GM18519 (cell line): ENCODE measurements at regions not wholly inside any gene's neighbourhood (a gene's known extent, or its start where the extent isn't known, plus 50 kb on each side); places are given as distances from the start of the nearest gene placed in this dataset.

Experiments
- ATAC-seq: cut with Tn5 transposase; IDR thresholded peaks from one replicate; pipeline ENCODE4 v1.9.1; 2021; ENCODE audit warnings: mild to moderate bottlenecking, moderate library complexity; ENCODE audit not compliant: unreplicated experiment, low FRiP score

DNA sequence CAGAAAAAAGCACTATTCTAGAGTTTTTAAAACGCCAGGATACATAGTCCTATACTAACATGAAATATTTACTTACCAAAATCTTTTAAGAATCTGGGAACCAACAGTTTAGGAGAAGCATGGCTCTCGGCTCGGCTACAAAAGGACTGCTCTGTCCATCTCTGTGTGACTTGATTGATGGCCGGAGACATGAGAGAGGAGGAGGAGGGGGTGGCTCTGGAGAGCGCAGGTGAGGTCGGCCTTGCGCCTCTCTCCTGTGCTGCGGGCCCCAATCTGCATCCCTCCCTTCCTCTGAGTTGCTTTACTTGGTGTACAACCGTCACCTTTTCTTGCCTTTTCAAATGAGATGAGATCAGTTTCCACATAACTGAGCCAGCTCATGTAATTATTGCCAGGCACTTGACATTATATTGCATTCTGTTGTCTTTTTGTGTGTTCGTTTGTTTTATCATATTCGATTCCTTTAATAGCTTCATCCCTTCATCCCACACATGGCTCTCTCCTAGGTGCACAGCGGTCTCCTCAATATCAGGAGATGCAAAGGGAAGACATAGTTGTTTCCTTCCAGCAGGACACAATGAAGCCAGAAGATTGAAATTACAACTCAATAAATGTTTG, 87.8 kb upstream of the KLF6 start:
- no peak for ATAC-seq

DNA sequence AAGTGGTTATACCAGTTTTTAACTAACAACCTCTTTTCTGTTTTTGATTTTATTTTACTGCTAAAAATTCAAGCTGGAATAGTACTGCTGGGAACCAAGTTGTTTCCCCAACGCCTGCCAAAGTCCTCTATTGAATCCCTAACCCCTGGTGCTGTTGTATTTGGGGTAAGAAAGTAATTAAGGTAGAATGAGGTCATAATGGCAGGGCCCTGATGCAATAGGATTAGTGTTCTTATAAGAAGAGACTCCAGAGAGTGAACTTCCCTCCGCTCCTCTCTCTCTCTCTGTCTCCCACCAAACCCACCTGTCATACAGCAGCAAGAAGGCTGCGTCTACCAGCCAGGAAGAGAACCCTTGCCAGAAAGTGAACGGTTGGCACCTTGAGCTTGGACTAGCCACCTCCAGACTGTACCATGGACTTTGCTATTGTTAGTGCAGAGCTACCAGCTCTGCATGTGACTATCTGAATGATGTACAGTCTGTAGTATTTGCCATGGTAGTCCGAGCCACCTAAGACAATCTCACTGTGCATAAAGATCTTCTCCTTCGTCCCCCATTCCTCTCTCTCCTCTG, 86.5 kb upstream of the KLF6 start:
- ATAC-seq, result no peak

DNA sequence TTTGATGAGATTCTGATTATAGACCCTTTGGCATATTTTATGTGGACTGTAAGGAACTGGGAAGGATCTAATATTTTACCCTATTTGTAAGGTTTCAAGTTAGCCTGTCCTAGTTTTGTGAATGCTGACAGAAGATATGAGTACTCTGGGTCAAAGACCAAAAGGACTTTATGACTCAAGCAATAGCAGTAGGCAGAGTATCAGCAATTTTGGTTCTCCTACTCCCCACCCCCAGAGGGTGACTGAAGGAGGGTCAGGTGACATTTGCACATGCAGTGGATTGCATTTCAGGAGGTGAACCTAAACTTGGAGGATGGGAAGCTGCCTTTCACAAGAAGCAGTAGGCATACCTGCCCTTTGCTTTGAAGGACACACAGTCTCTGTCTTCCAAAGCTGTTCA, 84.0 kb upstream of the KLF6 start:
- no peak for ATAC-seq

GRCh38 chr10:3868271-3868664, 83.3 kb upstream of the KLF6 start:
- no peak for ATAC-seq

DNA sequence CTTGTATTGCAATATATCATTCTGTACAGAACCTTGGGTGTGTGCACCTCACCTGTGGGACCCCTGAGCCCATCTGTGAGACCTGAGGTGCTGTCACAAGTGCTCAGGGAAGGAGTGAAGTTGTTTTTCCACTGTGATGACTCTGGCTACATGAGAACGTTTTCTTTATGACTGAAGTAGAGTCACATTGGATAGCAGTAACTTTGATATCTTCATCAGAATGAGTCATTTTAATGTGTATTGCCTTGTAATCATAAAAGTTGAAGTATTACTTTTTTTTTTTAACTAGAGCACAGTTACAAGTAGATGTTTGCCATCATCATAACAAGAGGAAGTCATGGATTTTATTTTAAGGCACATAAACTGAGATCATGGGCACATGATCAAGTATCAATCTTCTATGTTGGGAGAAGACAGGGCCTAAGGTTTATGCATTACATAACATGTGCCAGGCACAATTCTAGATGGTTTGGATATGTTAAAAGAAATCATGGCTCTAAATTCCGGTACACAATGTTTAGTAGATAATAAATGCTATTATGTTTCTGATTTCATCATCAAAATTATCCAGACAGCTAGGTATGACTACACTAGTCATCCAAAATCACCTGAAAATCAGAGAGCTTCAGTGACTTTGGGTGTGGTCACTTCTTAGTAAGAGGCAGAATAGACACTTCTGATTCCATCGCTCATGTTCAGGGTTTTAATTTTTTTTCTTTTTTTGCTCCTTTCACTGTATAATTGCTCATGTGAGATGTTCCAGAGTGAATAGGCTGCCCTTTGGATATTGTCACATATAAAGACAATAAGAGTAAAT, 82.7 kb upstream of the KLF6 start:
- ATAC-seq, result no peak

DNA sequence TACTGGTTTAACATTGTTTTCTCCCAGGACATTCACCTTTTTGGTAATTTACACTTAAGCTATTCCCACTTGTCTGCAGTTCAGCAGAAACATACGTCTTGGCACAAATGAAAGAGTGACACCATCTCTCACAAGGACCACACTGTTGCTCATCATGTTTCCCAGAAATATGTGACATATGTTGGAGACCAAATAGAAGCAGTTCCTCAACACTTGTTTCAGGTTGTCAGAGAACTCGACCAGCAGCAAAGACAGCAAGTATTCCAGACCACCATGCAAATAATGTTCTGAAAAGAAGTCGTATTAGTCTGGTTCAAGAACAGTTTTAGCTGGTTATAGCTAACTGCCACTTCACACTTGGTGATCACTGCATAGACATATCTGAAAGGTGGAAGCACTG, 81.3 kb upstream of the KLF6 start:
- ATAC-seq, result no peak

DNA sequence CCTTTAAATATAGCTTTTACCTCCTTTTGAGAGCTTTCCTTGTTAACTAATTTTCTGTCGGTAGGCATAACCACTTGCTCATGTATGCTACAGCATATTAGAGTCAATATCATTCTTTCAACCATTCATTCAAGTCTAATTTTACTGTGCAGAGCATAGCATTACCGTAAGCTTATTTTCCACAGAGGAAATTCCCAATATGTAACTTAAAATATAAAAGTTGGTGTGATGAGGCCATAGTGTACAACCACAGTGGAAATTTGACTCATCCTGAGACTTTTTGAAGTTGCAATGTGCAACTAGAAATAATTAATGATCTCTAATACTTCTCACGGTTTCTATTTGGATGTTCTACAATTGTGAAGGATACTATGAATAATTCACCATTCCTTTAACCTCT, 80.6 kb upstream of the KLF6 start:
- ATAC-seq, result no peak

DNA sequence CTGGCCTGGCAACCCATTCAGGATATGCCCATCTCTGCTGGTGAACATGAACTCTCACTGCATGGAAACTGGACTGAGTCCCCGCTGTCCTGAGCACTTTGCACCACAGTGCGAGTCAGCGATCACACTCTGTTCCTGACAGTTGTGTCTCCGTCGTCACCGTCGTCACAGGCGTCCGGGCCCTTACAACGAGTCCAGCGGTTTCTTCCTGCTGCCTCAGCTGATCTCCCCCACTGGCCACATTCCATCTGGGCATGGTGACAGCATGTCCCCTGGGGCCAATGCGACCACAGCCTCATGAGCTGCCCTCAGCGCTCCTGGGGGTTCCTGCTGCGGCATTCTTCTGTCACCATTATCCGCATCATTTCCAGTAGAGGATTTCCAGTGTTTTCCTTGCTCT, 76.8 kb upstream of the KLF6 start:
- no peak for ATAC-seq

DNA sequence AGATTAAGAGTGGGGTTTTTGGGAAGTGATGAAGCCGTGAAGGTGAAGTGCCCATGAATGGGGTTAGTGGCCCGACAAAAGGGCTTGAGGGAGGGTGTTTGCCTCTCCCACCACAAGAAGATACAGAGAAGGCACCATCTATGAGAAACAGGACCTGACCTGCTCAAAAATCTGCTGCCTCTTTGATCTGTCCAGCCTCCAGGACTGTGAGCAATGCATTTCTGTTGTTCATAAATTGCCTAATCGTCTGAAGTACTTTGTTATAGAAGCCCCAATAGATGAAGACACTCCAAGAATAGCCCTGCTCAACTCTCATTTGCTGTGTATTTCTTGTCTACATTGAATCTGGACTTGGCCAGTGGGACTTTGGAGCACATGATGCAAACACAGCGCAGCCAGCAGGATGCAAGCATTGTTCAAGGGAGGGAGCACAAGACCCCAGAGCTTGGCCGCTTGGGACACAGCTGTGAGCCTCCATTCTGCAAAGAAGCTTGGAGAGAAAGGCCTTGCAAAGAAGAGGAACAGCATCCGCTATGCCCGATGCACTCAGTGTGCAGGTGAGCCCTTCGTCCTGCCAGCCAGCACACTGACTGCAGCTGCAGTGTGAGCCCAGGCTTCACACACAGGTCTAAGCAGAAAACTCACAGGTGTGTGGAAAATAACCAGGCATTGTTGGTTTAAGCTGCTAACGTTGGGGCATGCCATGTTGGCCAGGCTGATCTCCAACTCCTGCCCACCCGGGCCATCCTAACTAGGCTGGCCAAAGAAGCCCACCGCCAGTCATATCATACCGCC, 73.2 kb upstream of the KLF6 start:
- ATAC-seq, result no peak

- ATAC-seq, result no peak
Observed at GRCh38 chr10:3857318-3857717, 72.3 kb upstream of the KLF6 start.

- ATAC-seq, result no peak
Observed at GRCh38 chr10:3856593-3856992, 71.6 kb upstream of the KLF6 start.

- no peak for ATAC-seq
Observed at GRCh38 chr10:3853547-3854303, 68.7 kb upstream of the KLF6 start.

GRCh38 chr10:3853016-3853415, 68.0 kb upstream of the KLF6 start:
- no peak for ATAC-seq

GRCh38 chr10:3852147-3852904, 67.3 kb upstream of the KLF6 start:
- ATAC-seq, result peak; percentile 89

GRCh38 chr10:3850999-3851937, 66.3 kb upstream of the KLF6 start:
- no peak for ATAC-seq

DNA sequence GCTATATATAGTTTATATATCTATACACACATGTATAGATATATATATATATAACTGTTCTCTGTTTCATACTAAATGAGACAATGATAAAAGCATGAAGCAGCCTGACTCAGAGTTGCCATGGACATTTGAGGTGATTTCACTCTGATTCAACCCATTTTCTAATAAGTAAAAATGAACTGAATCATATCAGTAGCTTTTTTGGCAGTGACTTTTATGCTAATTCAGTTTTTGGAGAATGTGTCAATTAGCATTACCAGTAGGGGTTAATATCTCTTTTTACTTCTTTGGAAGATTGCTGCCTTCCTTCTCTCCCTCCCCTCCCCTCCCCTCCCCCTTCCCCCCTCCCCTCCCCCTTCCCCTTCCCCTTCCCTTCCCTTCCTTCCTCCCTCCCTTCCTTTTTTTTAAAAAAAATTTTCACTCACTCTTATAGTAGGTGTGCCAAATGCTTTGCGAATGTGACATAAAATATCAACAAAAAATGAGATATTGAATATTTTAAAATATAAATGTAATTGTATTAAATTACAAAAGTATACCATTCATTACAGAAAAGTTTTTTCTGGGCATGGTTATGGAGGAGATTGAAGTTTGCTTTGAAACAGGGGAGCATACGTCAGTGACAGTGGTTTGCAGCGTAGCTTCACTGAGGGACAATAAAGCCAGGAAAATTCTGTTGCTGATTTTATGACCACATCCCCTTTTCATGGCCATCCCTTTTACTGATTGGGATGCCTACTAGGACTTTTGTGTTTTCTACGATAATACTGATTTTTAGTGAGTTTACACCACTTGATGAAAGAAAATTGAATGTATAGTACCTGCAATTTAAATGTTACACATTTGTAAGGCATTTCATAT, 64.0 kb upstream of the KLF6 start:
- no peak for ATAC-seq

DNA sequence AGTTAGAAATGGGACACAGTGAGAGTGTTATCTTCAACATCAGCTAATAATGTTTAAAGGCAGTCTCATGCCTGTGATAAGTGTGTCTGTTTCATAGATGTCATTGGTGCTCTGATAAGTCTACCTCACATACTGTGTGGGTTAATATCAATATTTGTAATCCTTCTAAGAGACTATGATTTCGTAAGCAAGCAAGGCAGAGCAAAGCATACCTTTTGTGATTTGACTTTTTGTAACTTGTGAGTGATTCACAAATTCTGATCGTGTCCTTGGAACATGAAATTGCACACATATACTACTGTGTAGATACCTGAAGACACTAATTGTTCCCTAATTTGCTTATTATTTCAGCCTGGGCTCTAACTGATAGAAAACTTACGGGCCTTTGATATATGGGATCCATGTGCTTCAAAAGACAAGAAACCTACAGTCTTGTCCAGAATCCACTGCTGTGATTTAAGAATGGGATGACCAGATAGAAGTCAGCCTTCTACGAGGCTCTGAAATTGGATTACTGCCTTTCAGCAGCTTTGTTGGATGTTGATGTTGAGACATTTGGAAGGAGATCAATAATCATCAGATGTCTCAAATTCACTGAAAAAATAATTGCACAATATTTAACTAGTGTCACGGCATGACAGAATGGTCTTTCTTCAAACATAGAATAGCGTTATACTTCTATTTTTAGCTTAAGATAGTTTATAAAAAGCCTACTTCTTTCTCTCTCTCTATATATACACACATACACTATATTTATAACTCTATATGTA, 63.2 kb upstream of the KLF6 start:
- ATAC-seq, result no peak
